GM21526 (cell line): ENCODE measurements at regions not wholly inside any gene's neighbourhood (a gene's known extent, or its start where the extent isn't known, plus 50 kb on each side); places are given as distances from the start of the nearest gene placed in this dataset.

Experiments
- ATAC-seq: cut with Tn5 transposase; IDR thresholded peaks from one replicate; pipeline ENCODE4 v1.9.1; 2021; ENCODE audit warnings: moderate library complexity; ENCODE audit not compliant: unreplicated experiment, low FRiP score

DNA sequence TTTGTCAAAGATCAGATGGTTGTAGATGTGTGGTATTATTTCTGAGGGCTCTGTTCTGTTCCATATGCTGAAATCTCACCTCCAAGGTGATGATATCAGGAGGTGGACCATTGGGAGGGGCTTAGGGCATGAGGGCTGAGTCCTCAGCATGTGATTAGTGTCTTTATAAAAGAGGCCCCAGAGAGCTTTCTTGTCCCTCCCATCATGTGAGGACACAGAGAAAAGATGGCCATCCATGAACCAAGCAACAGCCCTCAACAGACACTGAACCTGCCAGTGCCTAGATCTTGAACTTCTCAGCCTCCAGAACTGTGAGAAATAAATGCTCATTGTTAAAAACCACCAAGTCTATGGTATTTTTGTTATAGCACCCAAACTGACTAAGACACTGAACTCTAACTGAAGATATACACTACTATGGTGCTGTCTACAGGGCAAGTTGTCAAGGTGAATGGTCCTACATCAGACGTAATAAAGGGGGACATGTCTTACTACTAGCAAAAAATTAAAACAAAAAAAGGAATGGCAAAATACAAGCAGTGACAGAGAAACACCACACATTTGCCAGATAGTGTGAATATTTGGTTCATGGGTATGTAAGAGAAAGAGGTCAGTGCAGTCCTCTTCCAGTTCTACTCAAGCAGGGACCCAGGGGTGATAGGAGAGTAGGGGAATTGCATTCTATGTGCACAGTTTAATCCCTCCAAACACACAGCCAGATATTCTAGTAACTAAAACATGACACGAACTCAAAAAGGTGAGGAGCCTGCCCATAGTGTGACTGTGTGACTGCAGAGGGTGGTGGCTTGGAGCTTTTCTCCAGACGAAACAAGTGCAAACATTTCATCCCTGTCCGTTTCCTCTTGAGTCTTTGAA lies 164.4 kb upstream of the MYCN start:
- ATAC-seq = no peak

DNA sequence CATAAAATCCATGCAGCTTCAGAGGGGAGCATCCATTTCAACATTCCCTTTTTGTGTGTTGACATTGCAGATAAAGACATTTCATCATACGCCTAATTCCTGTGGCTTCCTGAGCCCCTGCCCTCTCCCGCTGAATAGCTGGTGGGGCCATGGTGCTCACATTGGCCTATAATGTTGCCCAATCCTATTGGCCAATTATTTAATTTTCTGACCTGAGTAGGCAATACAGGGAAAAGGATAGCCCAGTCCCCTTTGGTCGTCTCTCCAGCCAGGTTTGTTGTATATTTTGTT lies 163.8 kb upstream of the MYCN start:
- ATAC-seq = no peak

GRCh38 chr2:15776992-15777702 lies 163.2 kb upstream of the MYCN start:
- no peak for ATAC-seq

GRCh38 chr2:15777795-15778371 lies 162.5 kb upstream of the MYCN start:
- ATAC-seq = no peak

DNA sequence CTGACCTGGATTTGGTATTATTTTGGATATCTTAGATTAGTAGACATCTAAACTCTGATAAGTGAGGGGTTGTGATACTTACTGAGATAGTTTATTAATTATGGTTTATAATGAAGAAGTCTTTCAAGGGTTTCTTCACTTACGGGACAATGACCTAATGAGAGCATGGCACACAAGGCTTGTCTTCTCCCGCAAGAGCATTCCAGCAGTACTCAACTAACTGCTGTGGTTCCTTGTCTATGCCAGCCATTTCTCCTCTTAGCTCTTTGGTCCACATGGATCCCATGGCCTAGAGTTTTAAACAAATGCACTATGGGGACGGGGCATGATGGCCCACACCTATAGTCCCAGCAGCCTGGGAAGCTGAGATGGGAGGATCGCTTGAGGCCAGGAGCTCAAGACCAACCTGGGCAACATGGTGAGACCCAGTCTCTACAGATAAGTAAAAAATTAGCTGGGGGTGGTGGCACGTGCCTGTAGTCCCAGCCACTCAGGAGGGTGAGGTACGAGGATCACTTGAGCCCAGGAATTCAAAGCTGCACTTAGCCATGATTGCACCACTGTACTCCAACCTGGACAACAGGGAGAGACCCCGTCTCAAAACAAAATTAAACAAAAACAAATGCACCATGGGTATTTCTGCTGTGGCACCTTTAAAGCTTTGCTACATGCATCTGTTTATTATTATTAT lies 161.7 kb upstream of the MYCN start:
- no peak for ATAC-seq

GRCh38 chr2:15779381-15780041 lies 160.8 kb upstream of the MYCN start:
- no peak for ATAC-seq

DNA sequence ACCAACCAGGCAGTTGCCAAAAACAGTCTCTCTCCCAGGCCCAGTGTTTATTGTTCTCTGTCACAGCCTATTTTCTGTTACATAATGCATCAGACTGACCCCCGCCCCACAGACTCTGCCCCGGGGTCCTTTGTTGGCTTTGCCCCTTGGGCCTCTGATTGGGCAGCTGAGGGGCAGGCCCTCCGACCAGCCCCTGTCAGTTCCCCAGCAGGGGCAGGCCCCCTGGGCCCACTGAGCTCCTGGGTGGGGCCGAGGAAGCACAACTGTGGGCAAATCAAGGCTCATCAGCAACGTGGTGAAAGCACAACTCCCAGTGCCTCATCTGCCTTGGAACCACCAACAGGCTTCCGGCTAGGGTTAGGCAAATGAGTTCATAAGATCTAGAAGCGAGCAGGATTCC lies 160.1 kb upstream of the MYCN start:
- no peak for ATAC-seq

GRCh38 chr2:15780912-15781574 lies 159.3 kb upstream of the MYCN start:
- ATAC-seq = no peak

DNA sequence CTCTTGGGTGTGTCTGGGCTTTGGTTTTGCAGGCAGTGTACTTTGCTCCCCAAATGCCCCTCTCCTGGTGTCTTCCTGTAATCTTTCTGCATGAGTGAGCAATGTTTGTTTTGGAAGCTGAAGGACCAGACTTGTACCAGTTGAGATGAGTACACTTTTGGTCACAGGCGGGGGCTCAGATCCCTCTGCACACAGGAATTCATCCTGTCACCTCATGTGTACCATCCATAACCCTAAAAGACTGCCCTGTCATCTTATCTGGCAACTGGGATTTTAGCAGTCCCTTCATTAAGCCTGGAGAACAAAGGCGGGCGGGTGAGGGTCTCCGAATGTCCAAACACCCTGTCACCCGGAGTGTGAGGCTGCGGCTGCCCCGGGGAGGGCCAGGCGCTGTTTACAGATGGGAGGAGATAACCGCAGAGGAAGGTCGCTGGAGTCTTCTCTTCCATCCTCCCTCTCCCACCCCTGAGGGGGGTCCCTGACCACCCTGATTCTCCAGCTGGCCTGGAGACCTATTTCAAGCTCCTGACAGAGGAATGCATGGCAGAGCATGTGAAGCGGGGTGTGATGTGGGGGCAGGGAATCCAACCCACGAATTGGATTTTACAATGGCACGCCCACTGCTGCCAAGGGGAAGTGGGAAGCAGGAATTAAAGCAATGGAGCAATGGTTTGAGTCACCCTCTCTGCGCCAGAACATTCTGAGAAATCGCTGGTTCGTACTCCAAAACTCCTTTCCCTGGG lies 158.2 kb upstream of the MYCN start:
- ATAC-seq = no peak

DNA sequence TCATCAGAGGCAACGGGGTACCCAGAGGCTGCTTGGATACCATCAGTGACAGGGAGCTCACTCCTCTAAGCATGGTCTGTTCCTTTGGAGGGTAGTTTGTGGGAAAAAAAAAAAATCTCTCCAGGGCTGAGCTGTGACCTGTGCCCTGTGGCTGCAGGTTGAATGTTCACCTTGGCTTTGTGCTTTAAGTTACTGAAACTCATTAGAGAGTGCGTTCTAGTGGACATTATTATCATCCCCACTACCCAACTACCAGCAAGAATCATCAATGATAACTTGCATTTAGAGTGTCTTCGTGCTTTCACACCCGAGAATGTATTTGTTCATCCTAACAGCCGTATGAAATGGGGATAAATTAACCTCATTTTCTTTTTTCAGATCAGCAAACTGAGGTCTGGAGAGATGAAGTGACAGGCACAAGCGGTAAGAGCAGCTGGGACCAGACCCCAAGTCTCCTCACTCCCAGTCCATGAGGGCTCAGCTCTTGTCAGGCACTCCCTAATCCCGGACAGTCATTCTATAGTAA lies 157.5 kb upstream of the MYCN start:
- no peak for ATAC-seq

DNA sequence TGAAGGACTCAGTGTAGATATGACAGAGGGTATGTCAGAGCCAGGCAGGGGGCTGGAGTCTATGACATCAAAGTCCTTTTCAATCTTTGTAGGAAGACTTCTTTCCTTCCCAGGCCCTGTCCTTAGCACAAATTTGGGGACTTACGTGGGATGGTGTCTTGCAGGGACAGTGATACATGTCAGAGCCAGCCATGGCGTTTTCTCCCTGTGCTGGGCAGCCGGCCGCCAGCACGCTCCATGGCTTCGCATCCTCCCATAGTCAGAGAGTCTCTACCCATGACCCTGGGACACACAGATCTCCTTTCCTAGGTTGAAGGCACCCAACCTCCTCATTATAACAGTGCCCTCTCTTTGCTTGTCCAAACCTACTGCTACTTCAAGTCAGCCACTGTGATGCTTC lies 156.9 kb upstream of the MYCN start:
- ATAC-seq = no peak

- no peak for ATAC-seq
Measured at GRCh38 chr2:15784106-15784885, 156.1 kb upstream of the MYCN start.

GRCh38 chr2:15784886-15785801 lies 155.2 kb upstream of the MYCN start:
- no peak for ATAC-seq

DNA sequence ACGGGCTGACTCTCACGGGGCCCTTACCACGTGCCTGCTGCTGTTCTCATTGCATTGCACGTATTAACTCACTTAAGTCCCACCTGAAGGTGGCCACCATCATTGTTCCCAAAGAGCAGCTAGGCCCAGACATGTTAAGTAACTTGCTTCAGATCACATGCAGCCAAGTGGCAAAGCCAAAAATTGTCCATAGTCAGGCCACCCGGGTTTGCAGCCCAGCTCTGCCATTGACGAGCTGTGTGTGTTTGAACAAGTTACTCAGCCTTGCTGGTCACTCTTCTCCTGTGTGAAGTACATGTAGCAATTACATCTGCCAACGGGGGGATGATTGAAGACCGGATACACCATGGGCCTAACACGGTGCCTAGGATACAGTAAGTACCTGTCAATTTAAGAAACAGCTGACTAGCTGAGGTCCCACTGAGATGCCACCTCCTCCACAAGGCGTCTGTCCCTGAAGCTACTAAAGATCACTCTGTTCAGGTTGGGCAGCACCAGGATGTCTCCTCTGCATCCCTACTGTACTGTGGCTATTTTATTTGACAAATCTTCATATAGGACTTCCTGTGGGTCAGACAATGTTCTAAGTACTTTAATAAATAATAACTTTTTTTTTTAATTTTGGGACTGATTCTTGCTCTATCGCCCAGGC lies 154.2 kb upstream of the MYCN start:
- ATAC-seq = no peak

DNA sequence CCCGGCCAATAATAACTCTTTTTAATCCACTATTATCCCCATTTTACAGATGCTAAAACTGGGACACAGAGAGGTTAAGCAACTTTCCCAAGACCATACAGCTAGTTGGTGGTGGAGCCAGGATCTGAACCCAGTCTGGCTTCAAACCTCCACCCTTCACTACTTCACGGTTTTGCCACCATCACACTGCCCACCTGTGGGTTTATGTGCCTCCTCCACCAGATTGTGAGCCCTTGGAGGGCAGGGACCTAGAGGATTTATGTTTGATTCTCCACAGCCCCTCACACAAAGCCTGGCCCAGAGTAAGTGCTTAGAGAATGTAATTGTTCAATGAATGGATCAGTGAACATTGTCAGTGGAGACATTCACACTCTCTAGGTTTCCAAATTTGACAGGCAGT lies 153.4 kb upstream of the MYCN start:
- no peak for ATAC-seq

DNA sequence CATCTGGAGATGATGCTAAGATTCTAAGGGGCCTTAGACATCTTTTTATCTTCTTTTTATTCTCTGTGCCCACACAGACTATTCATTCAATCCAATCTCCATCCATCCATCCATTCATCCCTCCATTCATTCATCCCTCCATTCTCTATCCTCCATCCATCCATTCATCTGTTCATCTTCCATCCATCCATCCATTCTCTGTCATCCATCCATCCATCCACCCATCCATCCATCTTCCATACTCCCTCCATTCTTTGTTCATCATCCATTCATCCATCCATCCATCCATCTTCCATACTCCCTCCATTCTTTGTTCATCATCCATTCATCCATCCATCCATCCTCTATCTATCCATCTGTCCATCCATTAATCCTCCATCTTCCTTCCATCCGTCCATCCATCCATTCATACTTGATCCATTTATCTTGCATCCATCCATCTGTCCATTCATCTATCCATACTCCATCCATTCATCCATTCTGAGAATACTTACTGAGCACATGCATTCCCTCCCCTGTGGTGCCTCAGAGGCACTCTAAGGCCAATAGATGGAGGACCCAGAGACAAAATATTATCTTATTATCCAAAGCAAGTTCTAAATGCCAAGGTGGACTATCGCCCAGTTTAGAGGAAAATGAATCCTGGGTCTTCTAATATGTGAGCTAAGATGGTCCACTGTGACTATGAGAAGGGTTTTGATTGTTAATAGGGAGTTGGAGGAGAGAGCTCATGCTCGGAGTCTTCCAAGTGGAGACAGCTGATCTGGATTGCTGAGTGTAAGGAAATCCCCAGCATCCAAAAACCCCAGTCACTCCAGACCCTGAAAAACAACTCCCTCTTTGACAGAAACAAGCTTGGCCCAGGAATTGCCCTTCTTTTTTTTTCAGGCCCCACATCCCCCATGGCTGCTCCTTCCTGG lies 152.6 kb upstream of the MYCN start:
- ATAC-seq = no peak
